CD4-positive, alpha-beta T cell treated with Interleukin-4 for 4 hours (primary cell): ENCODE measurements at regions not wholly inside any gene's neighbourhood (a gene's known extent, or its start where the extent isn't known, plus 50 kb on each side); places are given as distances from the start of the nearest gene placed in this dataset.

Source experiments
- DNase-seq: peaks from one replicate; pipeline ENCODE4 v3.0.0-alpha.2; 2020

GRCh38 chr2:146038014-146038413, 1518.1 kb upstream of the ZEB2 start:
- no peak for DNase-seq

GRCh38 chr2:146037334-146037870, 1517.5 kb upstream of the ZEB2 start:
- DNase-seq, result no peak

GRCh38 chr2:146031158-146031557, 1511.2 kb upstream of the ZEB2 start:
- no peak for DNase-seq

GRCh38 chr2:146027156-146027555, 1507.2 kb upstream of the ZEB2 start:
- DNase-seq, result no peak

GRCh38 chr2:146025519-146025918, 1505.6 kb upstream of the ZEB2 start:
- DNase-seq, result no peak

GRCh38 chr2:146024212-146024743, 1504.4 kb upstream of the ZEB2 start:
- no peak for DNase-seq

- no peak for DNase-seq
Measured at GRCh38 chr2:146004462-146004861, 1484.5 kb upstream of the ZEB2 start.

- DNase-seq, result no peak
Measured at GRCh38 chr2:146003337-146003736, 1483.4 kb upstream of the ZEB2 start.

- no peak for DNase-seq
Measured at GRCh38 chr2:145994910-145995309, 1475.0 kb upstream of the ZEB2 start.

- no peak for DNase-seq
Measured at GRCh38 chr2:145992572-145992971, 1472.7 kb upstream of the ZEB2 start.

- no peak for DNase-seq
Measured at GRCh38 chr2:145987793-145988192, 1467.9 kb upstream of the ZEB2 start.

- DNase-seq, result no peak
Measured at GRCh38 chr2:145985517-145985916, 1465.6 kb upstream of the ZEB2 start.

- DNase-seq, result no peak
Measured at GRCh38 chr2:145984580-145984979, 1464.7 kb upstream of the ZEB2 start.

- DNase-seq, result no peak
Measured at GRCh38 chr2:145980318-145980717, 1460.4 kb upstream of the ZEB2 start.

- no peak for DNase-seq
Measured at GRCh38 chr2:145975406-145975805, 1455.5 kb upstream of the ZEB2 start.

- no peak for DNase-seq
Measured at GRCh38 chr2:145961846-145962245, 1441.9 kb upstream of the ZEB2 start.

GRCh38 chr2:145960479-145961163, 1440.7 kb upstream of the ZEB2 start:
- no peak for DNase-seq

- no peak for DNase-seq
Measured at GRCh38 chr2:145958611-145959010, 1438.7 kb upstream of the ZEB2 start.

GRCh38 chr2:145957929-145958328, 1438.0 kb upstream of the ZEB2 start:
- no peak for DNase-seq

GRCh38 chr2:145939949-145940348, 1420.0 kb upstream of the ZEB2 start:
- no peak for DNase-seq

GRCh38 chr2:145935016-145935415, 1415.1 kb upstream of the ZEB2 start:
- DNase-seq, result no peak

- DNase-seq, result no peak
Measured at GRCh38 chr2:145931781-145932395, 1412.0 kb upstream of the ZEB2 start.

- no peak for DNase-seq
Measured at GRCh38 chr2:145930318-145930717, 1410.4 kb upstream of the ZEB2 start.
